ENCODE measurements at regions not wholly inside any gene's neighbourhood (a gene's known extent, or its start where the extent isn't known, plus 50 kb on each side); places are given as distances from the start of the nearest gene placed in this dataset.

- DNase-seq = no peak
Measured at GRCh38 chr5:3032513-3032912, 281.0 kb upstream of the IRX2 start.

- DNase-seq = no peak
Measured at GRCh38 chr5:3031733-3032378, 280.4 kb upstream of the IRX2 start.

- no peak for DNase-seq
Measured at GRCh38 chr5:3030511-3031165, 279.2 kb upstream of the IRX2 start.

- no peak for DNase-seq
Measured at GRCh38 chr5:3029396-3029795, 277.9 kb upstream of the IRX2 start.

GRCh38 chr5:3027866-3028635 is 276.6 kb upstream of the IRX2 start:
- DNase-seq = no peak

GRCh38 chr5:3027185-3027865 is 275.8 kb upstream of the IRX2 start:
- DNase-seq = no peak

- DNase-seq = no peak
Measured at GRCh38 chr5:3026651-3027050, 275.2 kb upstream of the IRX2 start.

- no peak for DNase-seq
Measured at GRCh38 chr5:3026099-3026498, 274.6 kb upstream of the IRX2 start.

GRCh38 chr5:3025392-3025791 is 273.9 kb upstream of the IRX2 start:
- no peak for DNase-seq

GRCh38 chr5:3024976-3025375 is 273.5 kb upstream of the IRX2 start:
- no peak for DNase-seq

- no peak for DNase-seq
Measured at GRCh38 chr5:3024554-3024953, 273.1 kb upstream of the IRX2 start.

- DNase-seq = no peak
Measured at GRCh38 chr5:3024126-3024525, 272.6 kb upstream of the IRX2 start.

GRCh38 chr5:3023656-3024055 is 272.2 kb upstream of the IRX2 start:
- DNase-seq = no peak

- DNase-seq = no peak
Measured at GRCh38 chr5:3022665-3023064, 271.2 kb upstream of the IRX2 start.

- DNase-seq = no peak
Measured at GRCh38 chr5:3020426-3020825, 268.9 kb upstream of the IRX2 start.

- no peak for DNase-seq
Measured at GRCh38 chr5:3019045-3019444, 267.6 kb upstream of the IRX2 start.

GRCh38 chr5:3011764-3012017 is 260.2 kb upstream of the IRX2 start:
- DNase-seq = no peak

- DNase-seq = no peak
Measured at GRCh38 chr5:3010953-3011763, 259.7 kb upstream of the IRX2 start.

GRCh38 chr5:3010301-3010952 is 258.9 kb upstream of the IRX2 start:
- DNase-seq = no peak

- no peak for DNase-seq
Measured at GRCh38 chr5:3009605-3010004, 258.1 kb upstream of the IRX2 start.

- no peak for DNase-seq
Measured at GRCh38 chr5:3007577-3007976, 256.1 kb upstream of the IRX2 start.

GRCh38 chr5:3006961-3007551 is 255.6 kb upstream of the IRX2 start:
- DNase-seq = no peak

Measured in activated gamma-delta T cell (primary cell).